Activated CD4-positive, alpha-beta T cell treated with anti-CD3 and anti-CD28 coated beads, Interleukin-10, Interleukin-2, amounts not matched to agents 100 ng/mL and 50 ng/mL, durations not matched to agents 16 hours and 8 hours (primary cell): ENCODE measurements at regions not wholly inside any gene's neighbourhood (a gene's known extent, or its start where the extent isn't known, plus 50 kb on each side); places are given as distances from the start of the nearest gene placed in this dataset.
"Not testable (repeated sequence)": the region's sequence is repeated elsewhere in the genome, so short reads cannot be mapped to it uniquely, and the experiment has no call there.

Source experiments
- DNase-seq: peaks from one replicate; pipeline ENCODE4 v3.0.0-alpha.2; 2020

DNA sequence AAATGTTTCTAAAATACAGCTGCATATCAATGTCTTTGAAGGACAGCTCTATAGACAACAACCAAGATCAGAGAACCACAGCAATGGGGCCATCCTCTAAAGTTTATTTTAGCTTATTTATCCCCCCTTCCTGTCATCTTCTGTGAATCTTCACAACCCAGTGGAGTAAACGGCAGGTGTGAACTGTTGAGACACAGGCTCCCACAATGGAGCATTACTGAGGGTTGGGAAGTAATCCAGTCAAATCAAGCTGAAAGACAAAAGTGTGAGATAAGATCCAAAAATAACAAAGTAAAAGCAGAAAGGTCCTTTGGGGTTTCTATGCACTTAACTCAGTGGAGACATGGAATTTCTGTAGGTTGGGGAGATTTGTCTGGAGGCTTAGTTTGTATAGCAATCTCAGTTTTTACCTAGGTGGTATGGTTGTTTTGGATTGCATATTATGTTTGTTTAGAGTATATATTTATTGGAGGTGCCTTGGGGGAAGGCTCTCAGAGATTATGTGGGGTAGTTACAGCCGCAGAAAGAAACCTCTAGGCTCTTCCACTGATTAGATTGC is 286.9 kb upstream of the ADGRL2 start:
- no peak for DNase-seq

DNA sequence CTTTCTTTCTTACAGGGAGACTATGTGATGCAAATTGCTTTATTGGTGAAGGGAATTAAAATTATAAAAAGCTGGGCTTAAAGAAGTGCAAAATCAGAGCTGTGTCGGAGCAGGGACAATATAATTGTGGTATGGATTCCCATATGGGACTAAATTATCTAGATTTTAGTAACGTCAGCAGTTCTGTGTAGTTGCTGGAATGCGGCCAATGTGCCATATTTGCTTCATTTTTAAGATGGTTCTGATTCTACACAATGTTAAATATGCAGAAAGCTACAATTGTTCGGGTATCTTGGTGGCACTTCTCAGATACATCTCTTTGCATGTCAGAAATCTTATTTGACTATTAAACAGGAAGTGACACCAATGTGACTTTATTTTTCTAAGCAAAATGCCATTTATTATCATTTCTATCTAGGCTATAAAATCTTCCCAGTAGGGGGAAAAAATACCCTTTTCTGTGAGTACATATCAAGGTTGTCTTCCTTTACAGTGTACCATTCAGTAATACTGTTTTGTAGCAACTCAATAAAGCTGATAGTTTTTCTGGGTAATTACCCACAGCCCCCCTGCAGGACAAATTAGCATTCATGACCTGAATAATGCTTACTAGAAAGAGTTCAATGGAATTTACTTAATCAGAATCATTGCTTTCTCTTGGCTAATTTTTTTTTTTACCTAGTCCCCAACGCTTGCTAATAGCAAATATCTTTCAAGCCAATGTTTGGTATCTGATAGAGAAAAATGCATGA is 288.3 kb upstream of the ADGRL2 start:
- no peak for DNase-seq

DNA sequence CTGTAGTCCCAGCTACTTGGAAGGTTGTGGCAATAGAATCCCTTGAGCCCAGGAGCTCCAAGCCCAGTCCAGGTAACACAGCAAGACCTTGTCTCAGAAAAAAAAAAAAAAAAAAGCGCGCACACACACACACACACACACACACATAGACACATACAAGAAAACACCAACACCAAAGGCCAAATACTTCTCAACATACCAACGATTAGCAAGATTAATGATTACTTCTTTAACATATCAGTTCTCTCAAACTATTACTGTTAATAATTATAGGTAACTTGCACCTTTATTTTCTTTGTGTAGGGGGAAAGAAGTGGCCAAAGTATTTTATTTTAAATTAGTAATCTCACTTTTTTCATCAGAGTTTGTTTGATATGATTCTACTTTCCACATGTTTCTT is 289.5 kb upstream of the ADGRL2 start:
- no peak for DNase-seq

DNA sequence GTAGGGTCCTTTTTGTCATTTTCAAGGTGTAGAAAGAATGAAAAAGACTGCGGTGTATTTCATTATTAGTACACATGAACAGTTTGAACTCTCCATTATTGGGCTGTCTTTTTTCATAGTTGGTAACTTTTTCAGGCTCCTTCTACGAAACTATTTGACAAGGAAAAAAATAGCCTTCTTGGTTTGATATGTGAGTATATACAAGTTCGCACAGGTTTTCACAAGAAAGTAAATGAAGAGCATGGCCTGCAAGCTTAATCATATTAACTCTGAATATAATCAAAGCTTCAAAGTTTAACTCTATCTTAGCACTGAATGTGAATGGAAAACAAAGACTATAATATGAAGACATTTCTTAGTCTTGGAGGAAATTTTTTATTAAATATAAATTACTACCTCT is 290.0 kb upstream of the ADGRL2 start:
- no peak for DNase-seq

DNA sequence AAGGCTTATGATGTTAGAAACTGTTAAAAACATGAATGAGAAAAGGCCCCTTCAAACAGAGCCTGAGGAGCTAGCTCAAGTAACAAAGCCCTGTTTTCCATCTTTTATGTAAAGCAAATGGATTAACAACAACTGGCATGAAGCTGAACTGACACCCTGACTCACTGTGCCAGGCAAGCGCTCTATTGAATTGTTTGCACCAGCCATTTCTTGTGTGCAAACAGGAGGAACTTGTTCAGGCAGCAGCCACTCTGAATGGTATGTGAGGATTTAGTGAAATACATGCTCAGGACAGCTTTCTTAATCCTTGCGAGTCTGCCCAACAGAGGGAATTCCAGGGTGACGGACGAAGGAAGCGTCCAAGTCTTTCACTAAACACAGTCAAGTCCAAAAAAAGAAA is 291.1 kb upstream of the ADGRL2 start:
- DNase-seq = no peak

DNA sequence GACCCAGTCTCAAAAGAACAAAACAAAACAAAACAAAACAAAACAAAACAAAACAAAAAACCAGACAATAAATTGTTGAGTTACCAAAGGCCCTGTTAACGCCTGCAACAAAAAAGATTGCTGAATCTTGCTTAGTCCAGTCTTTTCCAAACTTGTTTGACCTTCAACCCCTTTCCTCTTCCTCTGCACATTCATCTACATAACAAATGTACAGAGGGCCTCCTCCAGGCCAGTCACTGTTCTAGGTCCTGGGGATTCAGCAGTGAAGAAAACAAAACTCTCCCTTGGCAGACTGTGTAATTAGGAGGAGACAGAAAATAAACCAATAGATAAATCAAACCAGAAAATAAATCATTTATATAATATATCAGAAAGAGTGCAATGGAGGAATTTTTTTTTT is 294.0 kb upstream of the ADGRL2 start:
- no peak for DNase-seq

DNA sequence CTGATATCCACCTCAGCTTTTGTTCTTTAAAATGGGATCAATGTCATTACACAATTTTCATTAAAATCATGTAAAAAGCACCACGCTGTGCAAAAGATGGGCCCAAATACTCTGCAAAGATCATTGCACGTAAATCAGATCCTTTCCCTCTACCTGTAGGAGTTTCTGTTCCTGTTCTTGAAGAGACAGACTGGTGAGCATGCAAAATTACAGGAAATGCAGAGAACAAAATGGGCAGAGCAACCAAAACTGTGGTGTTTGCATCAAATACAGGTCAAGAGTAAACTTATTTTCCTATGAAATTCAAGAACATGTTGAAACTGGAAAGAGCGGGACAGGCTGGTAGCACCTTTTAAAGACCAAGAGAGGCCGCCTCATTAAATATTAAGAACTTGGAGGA is 294.9 kb upstream of the ADGRL2 start:
- no peak for DNase-seq

DNA sequence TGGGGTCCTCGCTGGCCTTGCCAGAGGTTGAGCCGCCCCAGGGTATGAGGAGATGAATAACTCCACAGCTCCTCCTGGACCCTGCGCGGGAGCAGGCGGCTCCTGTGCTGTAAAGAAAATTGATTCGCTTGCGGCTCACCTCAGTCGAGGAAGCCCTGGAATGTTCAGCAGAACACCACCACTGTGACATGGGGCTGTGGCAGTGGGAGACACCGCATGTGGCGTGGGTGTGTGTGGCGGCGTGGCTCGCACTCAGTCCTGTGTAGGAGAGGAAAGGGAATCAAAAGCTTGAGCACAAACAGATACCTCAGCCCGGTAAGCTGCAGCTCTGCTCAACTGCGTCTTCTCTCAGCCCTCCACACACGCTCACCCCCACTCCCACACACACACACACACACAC is 295.9 kb upstream of the ADGRL2 start:
- not testable (repeated sequence) for DNase-seq

DNA sequence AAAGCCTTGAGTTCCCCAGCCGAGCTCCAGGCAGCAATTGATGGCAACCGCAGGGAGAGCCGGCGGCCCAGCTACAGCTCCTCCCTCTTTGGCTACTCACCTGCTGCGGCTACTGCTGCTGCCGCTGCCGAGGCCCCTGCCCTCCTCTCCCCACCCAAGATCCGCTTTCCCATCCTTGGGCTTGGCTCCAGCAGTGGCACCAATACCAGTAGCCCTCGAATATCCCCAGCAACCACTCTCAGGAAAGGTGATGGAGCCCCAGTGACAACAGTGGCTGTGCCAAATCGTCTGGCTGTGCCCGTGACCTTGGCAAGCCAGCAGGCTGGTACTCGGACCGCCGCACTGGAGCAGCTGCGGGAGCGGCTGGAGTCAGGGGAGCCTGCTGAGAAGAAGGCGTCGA is 298.0 kb upstream of the ADGRL2 start:
- DNase-seq = not testable (repeated sequence)

DNA sequence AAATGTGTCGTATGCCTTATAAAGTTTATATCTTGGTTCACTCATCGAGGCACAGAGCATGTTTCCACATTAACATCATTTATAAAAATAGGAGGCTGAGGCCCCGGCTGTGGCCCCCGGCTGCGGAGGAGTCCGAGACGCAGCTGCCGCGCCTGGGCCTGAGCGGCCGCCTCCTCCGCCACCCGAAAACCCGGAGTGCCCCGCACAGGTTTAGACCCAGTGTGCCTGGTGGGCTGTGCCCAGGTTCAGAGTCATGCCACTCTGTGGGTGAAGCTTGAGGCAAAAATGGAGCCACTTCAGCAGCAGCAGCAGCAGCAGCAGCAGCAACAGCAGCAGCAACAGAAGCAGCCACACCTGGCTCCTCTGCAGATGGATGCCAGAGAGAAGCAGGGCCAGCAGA is 299.2 kb upstream of the ADGRL2 start:
- DNase-seq = not testable (repeated sequence)

DNA sequence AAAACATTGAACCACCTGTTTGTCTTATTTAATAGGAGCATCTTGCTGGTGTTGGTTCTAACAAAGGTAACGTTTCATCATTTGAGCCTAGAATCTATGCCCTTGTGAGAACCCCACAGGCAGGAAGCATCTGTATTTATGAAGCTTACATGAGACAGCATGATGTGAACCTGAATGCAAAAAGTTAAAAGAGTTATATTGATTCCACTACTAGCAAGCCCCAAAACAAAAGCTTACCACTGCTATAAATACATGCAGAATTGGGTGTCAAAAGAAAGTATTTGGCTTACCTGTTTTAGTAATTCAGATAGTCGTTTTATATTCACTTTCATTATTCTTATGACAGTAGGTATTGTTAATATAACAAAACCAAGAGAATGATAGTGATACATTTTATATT is 301.2 kb upstream of the ADGRL2 start:
- DNase-seq = no peak

DNA sequence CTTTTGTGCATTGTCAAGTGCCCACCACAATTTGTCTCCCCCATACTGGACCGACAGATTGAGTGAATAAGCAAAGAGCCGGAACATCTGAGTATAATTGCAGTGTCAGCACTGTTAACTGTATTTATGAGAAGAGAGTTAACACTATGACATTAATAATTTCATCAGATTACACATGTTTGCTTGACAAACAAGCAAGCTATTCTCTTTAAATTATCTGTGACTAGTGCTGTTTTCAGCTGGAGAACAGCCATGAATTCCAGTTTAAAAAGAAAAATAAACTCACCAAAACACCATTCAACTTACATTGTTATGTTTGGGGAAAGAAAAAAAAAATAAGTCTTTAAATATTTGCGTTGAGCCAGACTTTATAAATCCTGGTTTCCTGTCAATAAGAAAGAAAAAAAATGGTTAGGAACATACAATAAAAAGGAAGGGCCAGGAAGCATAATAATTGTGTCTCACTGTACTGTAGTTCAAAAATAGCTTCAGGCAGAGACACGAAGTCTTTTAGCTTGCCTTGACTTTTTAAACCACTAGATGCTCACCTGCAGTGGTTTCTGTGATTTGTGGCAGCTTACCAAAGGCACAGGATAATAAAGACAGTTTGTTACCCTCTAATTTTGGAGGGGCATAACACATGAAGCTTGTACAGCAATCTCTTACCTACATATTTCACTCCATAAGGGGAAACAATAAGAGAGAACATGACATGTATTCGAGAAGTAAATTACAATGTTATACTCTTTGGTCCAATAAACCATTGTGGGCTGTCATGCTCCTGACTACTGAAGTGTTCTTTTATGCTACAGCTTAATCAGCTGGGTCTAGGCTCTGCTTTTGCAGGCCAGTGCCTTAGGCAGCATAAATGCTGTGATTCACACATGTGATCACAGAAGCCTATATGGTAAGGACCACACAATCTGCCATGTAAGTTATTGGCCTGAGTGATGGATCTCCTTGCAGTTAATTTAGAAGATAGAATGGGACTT is 302.0 kb upstream of the ADGRL2 start:
- no peak for DNase-seq

DNA sequence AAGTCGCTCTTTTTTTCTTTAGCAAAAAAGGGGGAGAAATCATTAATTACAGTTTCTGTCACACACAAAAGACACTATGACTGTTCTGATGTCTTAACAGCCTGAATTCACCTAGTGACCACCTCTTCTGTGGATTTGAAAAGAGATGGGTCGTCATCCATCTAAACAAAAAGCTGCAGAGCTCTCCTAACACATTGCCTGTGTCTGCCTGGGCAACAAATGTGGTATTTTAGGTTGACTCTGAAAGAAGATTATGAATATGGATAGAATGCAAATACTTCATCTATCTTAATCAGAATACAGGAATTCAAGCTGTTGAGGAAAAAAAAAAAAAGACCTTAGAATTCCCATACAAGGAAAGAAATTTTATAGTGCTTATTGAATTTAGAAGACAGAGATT is 304.4 kb upstream of the ADGRL2 start:
- DNase-seq = no peak

DNA sequence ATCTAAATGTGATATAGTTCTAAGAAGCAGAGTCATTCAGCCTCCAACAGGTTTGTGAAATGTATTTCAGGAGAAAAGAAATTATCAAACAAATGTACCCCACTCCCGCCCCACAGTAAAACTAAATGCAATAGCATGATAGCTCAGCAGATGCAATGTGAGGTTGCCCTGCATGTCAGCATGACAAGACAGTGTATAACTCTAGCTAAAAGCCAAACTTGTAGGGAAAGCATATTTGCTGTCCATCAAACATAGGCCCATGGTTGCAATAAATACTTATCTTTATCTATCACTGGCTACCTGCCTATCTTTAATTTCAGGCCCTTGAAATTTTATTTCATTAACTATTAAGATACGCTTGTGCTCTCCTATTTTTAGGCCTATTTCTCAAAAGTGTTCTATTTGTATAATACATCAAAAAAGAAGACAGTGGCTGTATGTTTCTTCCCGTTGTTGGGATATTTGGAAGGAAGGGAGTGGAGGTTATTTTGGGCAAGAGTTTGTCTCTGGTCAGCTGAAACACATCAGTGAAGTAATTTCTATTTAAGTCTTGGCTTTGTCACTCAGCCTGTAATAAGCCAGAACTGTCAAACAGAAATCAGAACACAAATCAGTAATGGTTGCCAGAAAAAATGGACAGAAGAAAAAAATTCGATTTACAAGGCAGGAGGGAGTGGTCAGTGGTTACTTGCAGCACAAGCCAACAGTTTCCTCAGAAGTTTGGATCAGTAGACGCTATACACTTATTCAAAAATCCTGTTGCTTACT is 307.4 kb upstream of the ADGRL2 start:
- no peak for DNase-seq

DNA sequence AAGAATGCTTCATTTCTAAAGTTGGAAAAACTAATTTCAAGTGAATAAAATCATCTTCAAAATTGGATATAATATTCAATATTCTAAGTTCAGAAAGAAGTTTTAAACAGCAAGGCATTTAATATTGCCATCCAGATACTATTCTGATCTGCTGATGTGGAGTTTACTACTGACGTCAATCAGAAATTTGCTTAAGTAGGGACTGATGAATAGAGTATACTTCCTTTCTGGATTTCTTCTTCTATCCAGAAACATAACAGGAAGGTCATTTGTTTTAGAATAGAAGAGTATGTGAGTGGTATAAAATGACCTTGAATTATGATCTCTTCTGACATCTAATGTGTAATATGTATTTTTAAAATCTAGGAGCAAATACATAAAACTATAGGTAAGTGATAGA is 308.1 kb upstream of the ADGRL2 start:
- no peak for DNase-seq

DNA sequence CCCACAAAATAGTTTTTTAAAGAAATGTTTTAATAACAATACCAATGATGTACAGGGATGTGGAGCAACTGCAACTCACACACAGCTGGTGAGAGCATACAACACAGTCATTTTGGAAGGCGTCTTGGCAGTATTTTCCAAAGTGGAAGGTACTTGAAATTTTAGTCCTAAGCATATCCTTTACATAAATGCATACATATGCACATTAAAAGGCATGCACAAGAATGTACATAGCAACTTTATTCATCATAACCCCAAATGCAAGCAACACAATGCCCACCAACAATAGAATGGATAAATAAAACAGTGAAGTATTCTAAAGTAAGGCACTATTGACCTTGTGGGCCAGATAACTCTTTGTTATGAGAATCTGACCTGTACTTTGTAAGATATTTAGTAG is 310.1 kb upstream of the ADGRL2 start:
- no peak for DNase-seq

DNA sequence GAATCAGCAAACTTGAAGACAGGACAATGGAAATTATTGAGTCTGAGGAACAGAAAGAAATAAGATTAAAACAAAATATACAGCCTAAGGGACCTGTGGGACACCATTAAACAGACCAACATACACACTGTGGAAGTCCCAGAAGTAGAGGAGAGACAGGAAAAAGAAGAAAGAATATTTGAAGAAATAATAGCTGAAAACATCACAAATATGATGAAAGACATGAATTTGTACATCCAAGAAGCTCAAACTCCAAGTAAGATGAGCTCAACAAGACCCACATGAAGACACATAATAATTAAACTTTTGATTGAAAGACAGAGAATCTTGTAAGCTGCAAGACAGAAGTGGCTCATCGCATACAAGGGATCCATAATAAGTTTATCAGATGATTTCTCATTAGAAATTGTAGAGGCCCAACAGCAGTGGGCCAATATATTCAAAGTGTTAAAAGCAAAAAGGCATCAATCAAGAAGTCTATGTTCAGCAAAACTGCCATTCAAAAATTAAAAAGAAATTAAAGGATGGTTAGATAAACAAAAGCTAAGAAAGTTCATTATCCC is 311.3 kb upstream of the ADGRL2 start:
- no peak for DNase-seq

DNA sequence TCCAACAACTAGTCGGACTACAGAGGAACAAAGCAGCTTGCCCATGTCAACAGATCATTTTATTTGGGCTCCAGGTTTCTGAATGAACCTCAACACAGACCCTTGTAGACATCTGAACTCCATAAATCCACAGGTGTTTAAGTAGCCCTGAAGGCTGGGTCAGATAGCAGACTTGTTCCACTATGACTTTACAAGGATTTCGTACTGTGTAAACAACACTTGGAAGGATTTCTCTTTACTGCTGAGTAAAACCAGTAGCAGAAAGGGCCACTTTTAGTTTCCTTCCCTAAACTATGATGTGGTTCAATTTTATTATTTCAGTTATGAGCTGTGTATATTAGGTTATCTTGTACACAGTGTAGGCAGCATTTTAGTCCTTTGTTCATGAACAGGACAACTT is 316.4 kb upstream of the ADGRL2 start:
- DNase-seq = no peak

DNA sequence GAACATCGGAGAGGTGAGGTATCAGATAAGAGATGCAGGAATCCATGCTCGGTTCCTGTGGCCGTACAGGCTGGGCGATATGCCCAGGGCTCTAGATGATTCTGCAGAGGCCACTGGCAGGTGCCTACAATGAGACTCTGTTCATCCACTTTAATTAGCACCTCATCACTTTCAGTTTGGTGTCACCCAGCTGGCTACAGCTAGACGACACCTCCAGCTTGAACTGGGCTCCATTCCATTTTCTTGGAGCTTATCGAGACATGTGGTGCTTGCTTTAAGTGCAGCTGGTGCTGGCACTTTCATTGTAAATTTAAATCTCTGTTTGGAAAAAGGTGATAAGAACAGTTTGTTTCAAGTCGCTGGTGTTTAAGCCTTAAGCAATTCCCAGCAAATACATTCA is 322.5 kb upstream of the ADGRL2 start:
- no peak for DNase-seq

DNA sequence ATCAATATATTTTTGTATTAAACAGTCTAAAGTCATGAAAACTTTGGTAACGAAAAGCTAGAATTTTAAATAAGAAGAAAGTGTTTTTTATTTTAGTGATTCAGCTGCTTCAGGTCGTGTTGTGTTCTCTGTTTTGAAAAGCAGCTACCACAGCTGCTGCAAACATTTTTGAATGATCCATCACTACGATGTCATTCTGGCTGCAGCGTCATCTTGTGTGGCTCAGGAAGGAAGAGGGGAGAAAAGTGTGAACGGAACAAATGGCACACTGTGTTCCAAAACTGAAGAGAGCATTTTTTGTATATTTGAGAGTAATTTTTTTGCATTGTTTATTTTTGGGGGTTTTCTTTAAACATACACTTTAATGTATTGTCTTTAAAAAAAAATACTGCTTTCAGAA is 323.0 kb upstream of the ADGRL2 start:
- no peak for DNase-seq

DNA sequence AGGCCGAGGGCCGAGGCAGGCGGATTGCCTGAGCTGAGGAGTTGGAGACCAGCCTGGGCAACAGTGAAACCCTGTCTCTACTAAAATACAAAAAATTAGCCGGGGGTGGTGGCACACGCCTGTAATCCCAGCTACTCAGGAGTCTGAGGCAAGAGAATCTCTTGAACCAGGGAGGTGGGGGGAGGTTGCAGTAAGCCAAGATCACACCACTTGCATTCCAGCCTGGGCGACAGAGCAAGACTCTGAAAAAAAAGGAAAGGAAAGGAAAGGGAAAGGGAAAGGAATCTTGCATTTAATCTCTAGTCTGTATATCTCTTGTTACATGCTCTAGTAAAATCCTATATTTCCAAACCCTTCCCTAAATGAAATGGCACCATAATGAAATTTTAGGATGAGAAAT is 328.3 kb upstream of the ADGRL2 start:
- no peak for DNase-seq

DNA sequence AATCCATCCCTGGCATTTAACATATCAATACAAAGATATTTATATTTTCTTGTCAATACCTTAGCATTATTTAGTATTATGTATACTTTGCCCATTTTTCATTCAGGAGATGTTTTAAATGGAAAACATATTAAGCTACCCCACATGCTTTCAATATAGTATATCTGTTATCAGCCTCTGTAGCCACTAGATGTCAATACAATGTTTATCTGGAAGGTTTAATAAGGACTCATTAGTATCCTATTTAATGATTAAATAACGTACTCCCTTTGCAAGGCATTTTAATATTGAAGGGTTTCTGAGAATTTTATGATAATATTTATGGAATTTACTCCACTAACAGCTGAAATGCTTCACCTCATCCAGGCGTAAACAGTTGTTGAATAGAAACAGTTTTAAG is 329.5 kb upstream of the ADGRL2 start:
- DNase-seq = no peak

DNA sequence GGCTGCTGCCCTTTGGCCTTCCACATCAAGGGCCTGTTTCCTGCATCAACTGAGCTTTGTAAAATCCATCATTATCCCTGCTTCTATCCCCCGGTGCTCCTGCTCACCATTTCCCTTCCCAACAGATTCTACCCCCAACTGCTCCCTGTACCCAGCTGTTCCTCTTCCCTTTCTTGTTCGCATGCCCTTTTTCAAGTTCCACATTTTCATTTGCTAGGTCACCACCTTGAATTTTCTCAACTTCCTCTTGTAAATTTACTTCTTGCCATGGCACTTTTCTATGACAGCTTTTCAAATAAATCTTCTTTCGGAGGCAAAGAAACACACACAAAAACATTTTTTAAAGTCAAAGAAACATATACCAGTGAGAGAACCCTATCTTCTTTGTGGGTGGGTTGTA is 330.5 kb upstream of the ADGRL2 start:
- no peak for DNase-seq
